Body of pancreas (tissue), 4 donors: ENCODE measurements at regions not wholly inside any gene's neighbourhood (a gene's known extent, or its start where the extent isn't known, plus 50 kb on each side); places are given as distances from the start of the nearest gene placed in this dataset.

Source experiments
- CTCF ChIP-seq, 7 experiments: fragments of 450-650 bp in 4 of 7; fragments of 200-600 bp in 3 of 7; sonication (generic) in 3 of 7; IDR thresholded peaks; one replicate each; pipeline ENCODE4 v1.5.1; 2016 to 2019; ENCODE audit warnings: antibody characterized with exemption in 7 of 7
- POLR2A ChIP-seq, 3 donors: fragments of 450-650 bp; IDR thresholded peaks; one replicate each; pipeline ENCODE4 v1.6.1; 2016; ENCODE audit warnings: antibody characterized with exemption in 3 of 3, mild to moderate bottlenecking in 2 of 3

- TF ChIP-seq CTCF (IDR thresholded peaks at IDR 0.05) (no peak), POLR2A (IDR thresholded peaks at IDR 0.05) (no peak)
Measured at GRCh38 chr18:67742525-67742924, 226.0 kb upstream of the DSEL start.
